CD4-positive, alpha-beta T cell (primary cell): ENCODE measurements at regions not wholly inside any gene's neighbourhood (a gene's known extent, or its start where the extent isn't known, plus 50 kb on each side); places are given as distances from the start of the nearest gene placed in this dataset.

Experiments
- ATAC-seq: fragments of 200-7000 bp; cut with Tn5 transposase; one replicate; pipeline ENCODE4 v1.10.0; 2022; ENCODE audit warnings: mild to moderate bottlenecking; ENCODE audit not compliant: poor library complexity
- CTCF ChIA-PET: fragments of 350-600 bp; sonication (Branson Sonifier 250); formaldehyde crosslinking; loops from one replicate; lab custom pipeline; 2021; ENCODE audit warnings: antibody characterized with exemption, inconsistent platforms; lab: Charles Lee
- POLR2A ChIA-PET: fragments of 350-600 bp; sonication (Branson Sonifier 250); formaldehyde crosslinking; loops from one replicate; lab custom pipeline; 2021; ENCODE audit warnings: antibody characterized with exemption, inconsistent platforms; lab: Charles Lee
- DNase-seq, 14 experiments: peaks; one replicate each; pipeline ENCODE4 v3.0.0-alpha.2; 2013 to 2020; ENCODE audit warnings: mixed read lengths in 2 of 14
- H3K27ac ChIP-seq, 2 donors: one replicate each; pipeline versions ENCODE4 v1.5.1 to v1.7.0; 2013; ENCODE audit warnings: low read length in 2 of 2, low read depth in 1 of 2, mild to moderate bottlenecking in 1 of 2
- H3K27me3 ChIP-seq, 2 experiments: 1 replicate in 1 of 2; 2 replicates in 1 of 2; pipeline versions ENCODE4 v1.6.1 to v1.7.0; 2013; ENCODE audit warnings: low read length in 2 of 2, control low read depth in 1 of 2, mild to moderate bottlenecking in 1 of 2, moderate library complexity in 1 of 2; ENCODE audit not compliant: insufficient read depth in 2 of 2, control insufficient read depth in 1 of 2
- H3K36me3 ChIP-seq: one replicate; pipeline ENCODE4 v1.6.1; 2013; ENCODE audit warnings: low read length, control low read depth; ENCODE audit not compliant: insufficient read depth
- H3K4me1 ChIP-seq: one replicate; pipeline ENCODE4 v1.6.1; 2013; ENCODE audit warnings: low read length, control low read depth; ENCODE audit not compliant: insufficient read depth
- H3K4me3 ChIP-seq: one replicate; pipeline ENCODE4 v1.5.1; 2013; ENCODE audit warnings: mild to moderate bottlenecking, low read length, moderate library complexity
- H3K9me3 ChIP-seq, 2 experiments: 1 replicate in 1 of 2; 2 replicates in 1 of 2; pipeline versions ENCODE4 v1.6.1 to v1.7.0; 2013; ENCODE audit warnings: low read length in 2 of 2, mild to moderate bottlenecking in 2 of 2, control low read depth in 1 of 2, moderate library complexity in 1 of 2; ENCODE audit not compliant: control insufficient read depth in 1 of 2, insufficient read depth in 1 of 2
- H3K27ac Mint-ChIP-seq: one replicate; pipeline ENCODE4 v1.8.0; 2020; ENCODE audit warnings: mixed read lengths
- H3K27me3 Mint-ChIP-seq: one replicate; pipeline ENCODE4 v1.8.0; 2021; ENCODE audit warnings: mixed read lengths
- H3K36me3 Mint-ChIP-seq: one replicate; pipeline ENCODE4 v1.8.0; 2021; ENCODE audit warnings: low read depth, mixed read lengths
- H3K4me1 Mint-ChIP-seq: one replicate; pipeline ENCODE4 v1.8.0; 2021; ENCODE audit warnings: low read depth, mixed read lengths
- H3K4me3 Mint-ChIP-seq: one replicate; pipeline ENCODE4 v1.8.0; 2020; ENCODE audit warnings: mild to moderate bottlenecking, mixed read lengths
- H3K9me3 Mint-ChIP-seq: one replicate; pipeline ENCODE4 v1.8.0; 2020; ENCODE audit warnings: mixed read lengths
- CTCF ChIP-seq: fragments of 200-600 bp; IDR thresholded peaks from one replicate; pipeline ENCODE4 v1.8.0; 2022; ENCODE audit warnings: antibody characterized with exemption, mild to moderate bottlenecking
- intact Hi-C, 2 experiments: fragments of 100-400 bp; cut with DNase I in 1 of 2; cut with micrococcal nuclease in 1 of 2; formaldehyde crosslinking; loops; one replicate each; pipeline versions ENCODE4 v1.15.1 to v1.9.0; 2023 to 2025; cut with DNase I, micrococcal nuclease

GRCh38 chr3:187943677-187944389 is 198.6 kb upstream of the BCL6 start:
- Mint-ChIP-seq H3K27me3 (no peaks in the 10 kb centered on the region), H3K36me3 (no peaks in the 10 kb centered on the region), H3K27ac (no peak overlapping the region), H3K4me1 (peaks cover 6% of the 10 kb centered on the region), H3K9me3 (no peaks in the 10 kb centered on the region), H3K4me3 (no peak overlapping the region)
- no peak for TF ChIP-seq CTCF
- no peak overlapping the region for H3K4me3 ChIP-seq
- no peaks in the 10 kb centered on the region for H3K27me3 ChIP-seq
- intact Hi-C loops: no loop called here
- no peak for ATAC-seq
- no peaks in the 10 kb centered on the region for H3K36me3 ChIP-seq
- H3K27ac ChIP-seq: no peak overlapping the region
- POLR2A ChIA-PET: interaction anchor here (0.6 to 1.5 kb wide), 2 partner anchors 203 to 225 kb away, joined by 3 to 4 read pairs; no protein-coding TSS in a partner anchor
- DNase-seq: no peak
- CTCF ChIA-PET: interaction anchor here (1.3 kb wide), 1 partner anchor 106 kb away, joined by 4 read pairs; no protein-coding TSS in a partner anchor
- H3K4me1 ChIP-seq: peaks cover 14% of the 10 kb centered on the region
- no peaks in the 10 kb centered on the region for H3K9me3 ChIP-seq

GRCh38 chr3:187944390-187945179 is 199.3 kb upstream of the BCL6 start:
- POLR2A ChIA-PET: interaction anchor here (0.5 to 1.5 kb wide), 5 partner anchors 14 to 225 kb away, joined by 3 to 4 read pairs (median 3); no protein-coding TSS in a partner anchor
- Histone ChIP-seq H3K9me3 (no peaks in the 10 kb centered on the region), H3K4me3 (no peak overlapping the region), H3K4me1 (peaks cover 14% of the 10 kb centered on the region), H3K27ac (no peak overlapping the region), H3K36me3 (no peaks in the 10 kb centered on the region), H3K27me3 (no peaks in the 10 kb centered on the region)
- intact Hi-C loops: no loop called here
- peak in 1 of 14 experiments; percentile 34 for DNase-seq
- no peak overlapping the region for H3K27ac Mint-ChIP-seq
- peaks cover 6% of the 10 kb centered on the region for H3K4me1 Mint-ChIP-seq
- ATAC-seq: no peak
- H3K27me3 Mint-ChIP-seq: no peaks in the 10 kb centered on the region
- H3K36me3 Mint-ChIP-seq: no peaks in the 10 kb centered on the region
- no peak overlapping the region for H3K4me3 Mint-ChIP-seq
- TF ChIP-seq CTCF: no peak
- CTCF ChIA-PET: interaction anchor here (0.6 kb wide), 1 partner anchor 700 kb away, joined by 3 read pairs; no protein-coding TSS in a partner anchor
- H3K9me3 Mint-ChIP-seq: no peaks in the 10 kb centered on the region

GRCh38 chr3:187945374-187945773 is 200.1 kb upstream of the BCL6 start:
- no peak for ATAC-seq
- no peaks in the 10 kb centered on the region for H3K36me3 Mint-ChIP-seq
- no peak for DNase-seq
- Histone ChIP-seq H3K27me3 (no peaks in the 10 kb centered on the region), H3K9me3 (no peaks in the 10 kb centered on the region), H3K4me3 (no peak overlapping the region), H3K4me1 (peaks cover 14% of the 10 kb centered on the region), H3K36me3 (no peaks in the 10 kb centered on the region), H3K27ac (no peak overlapping the region)
- intact Hi-C loops: no loop called here
- H3K27ac Mint-ChIP-seq: no peak overlapping the region
- peaks cover 6% of the 10 kb centered on the region for H3K4me1 Mint-ChIP-seq
- ChIA-PET POLR2A (interaction anchor here (0.5 to 1.5 kb wide), 2 partner anchors 29 to 200 kb away, joined by 3 read pairs; partner anchors contain the start of gene BCL6), CTCF (interaction anchor here (0.6 kb wide), 1 partner anchor 699 kb away, joined by 3 read pairs; no protein-coding TSS in a partner anchor)
- no peak overlapping the region for H3K4me3 Mint-ChIP-seq
- H3K27me3 Mint-ChIP-seq: no peaks in the 10 kb centered on the region
- no peak for TF ChIP-seq CTCF
- no peaks in the 10 kb centered on the region for H3K9me3 Mint-ChIP-seq
